ENCODE measurements at regions not wholly inside any gene's neighbourhood (a gene's known extent, or its start where the extent isn't known, plus 50 kb on each side); places are given as distances from the start of the nearest gene placed in this dataset.

DNA sequence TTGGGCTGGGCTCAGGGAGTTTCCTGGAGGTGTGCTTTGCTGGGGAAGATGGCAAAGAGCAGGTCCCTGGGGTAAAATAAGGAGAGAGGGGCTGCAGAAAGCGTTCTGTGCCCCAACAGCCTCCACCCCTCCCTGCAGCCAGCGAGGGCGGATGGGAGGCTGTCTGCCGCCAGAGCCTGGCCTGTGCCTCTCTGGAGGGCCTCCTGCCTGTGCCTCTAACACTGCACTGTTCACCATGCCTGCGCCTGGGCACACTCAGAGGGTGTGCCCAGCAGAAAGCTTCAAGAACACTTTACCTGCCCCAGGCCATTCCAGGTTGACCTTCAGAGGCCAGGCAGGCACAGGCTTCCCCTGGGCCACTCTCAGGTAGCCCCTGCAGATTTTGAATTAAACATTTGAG is 77.7 kb upstream of the KLF13 start:
- H3K4me3 ChIP-seq: no peak overlapping the region
- WGBS (ENCODE audit: insufficient coverage, insufficient replicate concordance, low lambda C conversion rate, missing lambda C conversion rate): 93% methylated on average over 5 of the region's 5 CpGs
- in situ Hi-C loops (cut with MboI): no loop called here
- H3K4me2 ChIP-seq (ENCODE audit: control insufficient read depth, insufficient read depth): no peak overlapping the region
- no peak for DNase-seq (ENCODE audit: low read depth, low spot score)
- CTCF ChIA-PET: interaction anchor here (0.5 kb wide), 1 partner anchor 50 kb away, joined by 3 read pairs; no protein-coding TSS in a partner anchor
- TF ChIP-seq STAT3 (IDR thresholded peaks at IDR 0.05; ENCODE audit: low read depth, low read length) (no peak), WRNIP1 (IDR thresholded peaks at IDR 0.05; ENCODE audit: borderline replicate concordance, low read depth, low read length) (no peak), HDGF (IDR thresholded peaks at IDR 0.05) (no peak), ESRRA (IDR thresholded peaks at IDR 0.05; ENCODE audit: low read length) (no peak)
- TF ChIP-seq, protein P1, sequence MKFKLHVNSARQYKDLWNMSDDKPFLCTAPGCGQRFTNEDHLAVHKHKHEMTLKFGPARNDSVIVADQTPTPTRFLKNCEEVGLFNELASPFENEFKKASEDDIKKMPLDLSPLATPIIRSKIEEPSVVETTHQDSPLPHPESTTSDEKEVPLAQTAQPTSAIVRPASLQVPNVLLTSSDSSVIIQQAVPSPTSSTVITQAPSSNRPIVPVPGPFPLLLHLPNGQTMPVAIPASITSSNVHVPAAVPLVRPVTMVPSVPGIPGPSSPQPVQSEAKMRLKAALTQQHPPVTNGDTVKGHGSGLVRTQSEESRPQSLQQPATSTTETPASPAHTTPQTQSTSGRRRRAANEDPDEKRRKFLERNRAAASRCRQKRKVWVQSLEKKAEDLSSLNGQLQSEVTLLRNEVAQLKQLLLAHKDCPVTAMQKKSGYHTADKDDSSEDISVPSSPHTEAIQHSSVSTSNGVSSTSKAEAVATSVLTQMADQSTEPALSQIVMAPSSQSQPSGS (IDR thresholded peaks at IDR 0.05; ENCODE audit: low read length): no peak
- no peak overlapping the region for H3K9ac ChIP-seq (ENCODE audit: control insufficient read depth, insufficient read depth, low read length)
- H3K27ac ChIP-seq (ENCODE audit: control insufficient read depth, insufficient read depth): no peak overlapping the region
- intact Hi-C loops (cut with micrococcal nuclease; ENCODE audit: unreplicated experiment): no loop called here
- no peak for FAIRE-seq
- no peaks in the 10 kb centered on the region for H4K20me1 ChIP-seq (ENCODE audit: control insufficient read depth, insufficient read depth)
- RAD21 ChIA-PET (ENCODE audit: unreplicated experiment): no interaction called here
- BruUV-seq (replicated peaks): no TSS peak
- SMC1A ChIA-PET (ENCODE audit: uncharacterized antibody, unreplicated experiment): no interaction called here
- no peaks in the 10 kb centered on the region for H3K27me3 ChIP-seq (replicated peaks in 1 of 2; ENCODE audit: control insufficient read depth in 2 of 2, insufficient read depth in 2 of 2, low read length in 1 of 2)
- no peaks in the 10 kb centered on the region for H3K9me3 ChIP-seq (replicated peaks; ENCODE audit: control insufficient read depth, insufficient read depth, low read length)
- POLR2A ChIA-PET: no interaction called here
- no peaks in the 10 kb centered on the region for H3K79me2 ChIP-seq (ENCODE audit: control insufficient read depth, insufficient read depth, low read length)
- H3K36me3 ChIP-seq (ENCODE audit: control insufficient read depth in 2 of 2, insufficient read depth in 2 of 2, low read length in 1 of 2): no peaks in the 10 kb centered on the region
- H3K4me1 ChIP-seq (ENCODE audit: control insufficient read depth, insufficient read depth, low read length): peaks cover 15% of the 10 kb centered on the region
- no peak for ATAC-seq
- H2AFZ ChIP-seq (ENCODE audit: control insufficient read depth, low read depth, low read length): no peak overlapping the region

DNA sequence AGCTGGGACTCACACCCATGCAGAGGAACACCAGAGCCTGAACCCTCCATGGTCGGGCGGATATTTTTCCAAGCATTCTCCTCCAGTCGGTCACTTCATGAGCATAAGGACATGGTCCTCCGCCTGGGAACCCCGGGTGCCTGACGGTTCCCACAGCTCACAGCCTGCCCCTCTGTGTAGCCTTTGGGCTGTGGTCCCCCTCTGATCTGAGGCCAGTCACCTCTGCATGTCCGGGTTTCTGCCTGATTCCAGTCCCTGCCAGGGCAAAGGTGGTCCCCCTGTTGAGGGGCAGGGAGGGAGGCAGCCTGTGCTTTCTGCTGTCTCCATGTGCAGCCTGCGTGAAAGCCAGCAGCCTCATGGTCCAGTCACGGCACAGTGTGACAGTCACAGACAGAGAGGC is 76.6 kb upstream of the KLF13 start:
- no peaks in the 10 kb centered on the region for H3K27me3 ChIP-seq (replicated peaks in 1 of 2; ENCODE audit: control insufficient read depth in 2 of 2, insufficient read depth in 2 of 2, low read length in 1 of 2)
- H3K4me1 ChIP-seq (ENCODE audit: control insufficient read depth, insufficient read depth, low read length): peaks cover 22% of the 10 kb centered on the region
- H4K20me1 ChIP-seq (ENCODE audit: control insufficient read depth, insufficient read depth): no peaks in the 10 kb centered on the region
- ATAC-seq (no peak), FAIRE-seq (no peak), DNase-seq (ENCODE audit: low read depth, low spot score) (no peak)
- no peak overlapping the region for H3K4me2 ChIP-seq (ENCODE audit: control insufficient read depth, insufficient read depth)
- H3K79me2 ChIP-seq (ENCODE audit: control insufficient read depth, insufficient read depth, low read length): no peaks in the 10 kb centered on the region
- intact Hi-C loops (cut with micrococcal nuclease; ENCODE audit: unreplicated experiment): no loop called here
- TF ChIP-seq, protein P2, sequence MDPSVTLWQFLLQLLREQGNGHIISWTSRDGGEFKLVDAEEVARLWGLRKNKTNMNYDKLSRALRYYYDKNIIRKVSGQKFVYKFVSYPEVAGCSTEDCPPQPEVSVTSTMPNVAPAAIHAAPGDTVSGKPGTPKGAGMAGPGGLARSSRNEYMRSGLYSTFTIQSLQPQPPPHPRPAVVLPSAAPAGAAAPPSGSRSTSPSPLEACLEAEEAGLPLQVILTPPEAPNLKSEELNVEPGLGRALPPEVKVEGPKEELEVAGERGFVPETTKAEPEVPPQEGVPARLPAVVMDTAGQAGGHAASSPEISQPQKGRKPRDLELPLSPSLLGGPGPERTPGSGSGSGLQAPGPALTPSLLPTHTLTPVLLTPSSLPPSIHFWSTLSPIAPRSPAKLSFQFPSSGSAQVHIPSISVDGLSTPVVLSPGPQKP (IDR thresholded peaks at IDR 0.05; ENCODE audit: low read depth, low read length): no peak
- TF ChIP-seq, protein P3, sequence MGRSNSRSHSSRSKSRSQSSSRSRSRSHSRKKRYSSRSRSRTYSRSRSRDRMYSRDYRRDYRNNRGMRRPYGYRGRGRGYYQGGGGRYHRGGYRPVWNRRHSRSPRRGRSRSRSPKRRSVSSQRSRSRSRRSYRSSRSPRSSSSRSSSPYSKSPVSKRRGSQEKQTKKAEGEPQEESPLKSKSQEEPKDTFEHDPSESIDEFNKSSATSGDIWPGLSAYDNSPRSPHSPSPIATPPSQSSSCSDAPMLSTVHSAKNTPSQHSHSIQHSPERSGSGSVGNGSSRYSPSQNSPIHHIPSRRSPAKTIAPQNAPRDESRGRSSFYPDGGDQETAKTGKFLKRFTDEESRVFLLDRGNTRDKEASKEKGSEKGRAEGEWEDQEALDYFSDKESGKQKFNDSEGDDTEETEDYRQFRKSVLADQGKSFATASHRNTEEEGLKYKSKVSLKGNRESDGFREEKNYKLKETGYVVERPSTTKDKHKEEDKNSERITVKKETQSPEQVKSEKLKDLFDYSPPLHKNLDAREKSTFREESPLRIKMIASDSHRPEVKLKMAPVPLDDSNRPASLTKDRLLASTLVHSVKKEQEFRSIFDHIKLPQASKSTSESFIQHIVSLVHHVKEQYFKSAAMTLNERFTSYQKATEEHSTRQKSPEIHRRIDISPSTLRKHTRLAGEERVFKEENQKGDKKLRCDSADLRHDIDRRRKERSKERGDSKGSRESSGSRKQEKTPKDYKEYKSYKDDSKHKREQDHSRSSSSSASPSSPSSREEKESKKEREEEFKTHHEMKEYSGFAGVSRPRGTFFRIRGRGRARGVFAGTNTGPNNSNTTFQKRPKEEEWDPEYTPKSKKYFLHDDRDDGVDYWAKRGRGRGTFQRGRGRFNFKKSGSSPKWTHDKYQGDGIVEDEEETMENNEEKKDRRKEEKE (IDR thresholded peaks at IDR 0.05): no peak
- TF ChIP-seq JUND (IDR thresholded peaks at IDR 0.05; ENCODE audit: low read depth, low read length) (no peak), ATF7 (IDR thresholded peaks at IDR 0.05; ENCODE audit: low read depth) (no peak), SMAD5 (IDR thresholded peaks at IDR 0.05; ENCODE audit: low read depth) (no peak), NR2C2 (IDR thresholded peaks at IDR 0.05; ENCODE audit: borderline replicate concordance, control insufficient read depth, insufficient read length, low read depth) (no peak)
- H3K36me3 ChIP-seq (ENCODE audit: control insufficient read depth in 2 of 2, insufficient read depth in 2 of 2, low read length in 1 of 2): no peaks in the 10 kb centered on the region
- POLR2A ChIA-PET: no interaction called here
- RAD21 ChIA-PET (ENCODE audit: unreplicated experiment): no interaction called here
- SMC1A ChIA-PET (ENCODE audit: uncharacterized antibody, unreplicated experiment): no interaction called here
- H3K4me3 ChIP-seq: no peak overlapping the region
- CTCF ChIA-PET: no interaction called here
- 98% methylated on average over 9 of the region's 9 CpGs for WGBS (ENCODE audit: insufficient coverage, insufficient replicate concordance, low lambda C conversion rate, missing lambda C conversion rate)
- BruUV-seq (replicated peaks): no TSS peak
- no peak overlapping the region for H3K9ac ChIP-seq (ENCODE audit: control insufficient read depth, insufficient read depth, low read length)
- no peak overlapping the region for H3K27ac ChIP-seq (ENCODE audit: control insufficient read depth, insufficient read depth)
- no peaks in the 10 kb centered on the region for H3K9me3 ChIP-seq (replicated peaks; ENCODE audit: control insufficient read depth, insufficient read depth, low read length)
- in situ Hi-C loops (cut with MboI): no loop called here
- no peak overlapping the region for H2AFZ ChIP-seq (ENCODE audit: control insufficient read depth, low read depth, low read length)
